GM18507 (cell line): ENCODE measurements at regions not wholly inside any gene's neighbourhood (a gene's known extent, or its start where the extent isn't known, plus 50 kb on each side); places are given as distances from the start of the nearest gene placed in this dataset.
"Not testable (repeated sequence)": the region's sequence is repeated elsewhere in the genome, so short reads cannot be mapped to it uniquely, and the experiment has no call there.

ENCODE experiments used
- DNase-seq: peaks from one replicate; pipeline ENCODE4 v3.0.0; 2011; ENCODE audit warnings: low read depth; ENCODE audit not compliant: insufficient read length; ENCODE audit errors: extremely low spot score
- FAIRE-seq: peaks from 2 replicates; lab custom pipeline; 2011; peaks lifted over from hg19 to GRCh38; lab: Jason Lieb, UNC

GRCh38 chr7:9728014-9728657, 1245.5 kb upstream of the PHF14 start:
- FAIRE-seq, DNase-seq: not testable (repeated sequence)

- FAIRE-seq (no peak), DNase-seq (no peak)
Observed at GRCh38 chr7:9752033-9752432, 1221.6 kb upstream of the PHF14 start.

- no peak for FAIRE-seq
- no peak for DNase-seq
Observed at GRCh38 chr7:9761224-9761623, 1212.4 kb upstream of the PHF14 start.

GRCh38 chr7:9776900-9777299, 1196.8 kb upstream of the PHF14 start:
- FAIRE-seq (no peak), DNase-seq (no peak)

GRCh38 chr7:9778367-9778766, 1195.3 kb upstream of the PHF14 start:
- no peak for DNase-seq
- FAIRE-seq: no peak

- FAIRE-seq (no peak), DNase-seq (no peak)
Observed at GRCh38 chr7:9781710-9782109, 1192.0 kb upstream of the PHF14 start.

GRCh38 chr7:9782275-9782674, 1191.4 kb upstream of the PHF14 start:
- DNase-seq (no peak), FAIRE-seq (no peak)

GRCh38 chr7:9785211-9785610, 1188.5 kb upstream of the PHF14 start:
- FAIRE-seq (no peak), DNase-seq (no peak)

GRCh38 chr7:9796241-9796640, 1177.4 kb upstream of the PHF14 start:
- no peak for DNase-seq
- no peak for FAIRE-seq

- FAIRE-seq (no peak), DNase-seq (no peak)
Observed at GRCh38 chr7:9822458-9823290, 1151.0 kb upstream of the PHF14 start.

- FAIRE-seq (no peak), DNase-seq (no peak)
Observed at GRCh38 chr7:9835199-9835598, 1138.5 kb upstream of the PHF14 start.

GRCh38 chr7:9836671-9837070, 1137.0 kb upstream of the PHF14 start:
- FAIRE-seq (no peak), DNase-seq (no peak)

GRCh38 chr7:9842301-9842700, 1131.4 kb upstream of the PHF14 start:
- DNase-seq: no peak
- FAIRE-seq: no peak

- DNase-seq: no peak
- no peak for FAIRE-seq
Observed at GRCh38 chr7:9846902-9847301, 1126.8 kb upstream of the PHF14 start.

GRCh38 chr7:9854605-9855004, 1119.1 kb upstream of the PHF14 start:
- FAIRE-seq: no peak
- DNase-seq: no peak

- FAIRE-seq: no peak
- DNase-seq: no peak
Observed at GRCh38 chr7:9856668-9857067, 1117.0 kb upstream of the PHF14 start.

GRCh38 chr7:9863545-9863944, 1110.1 kb upstream of the PHF14 start:
- no peak for FAIRE-seq
- no peak for DNase-seq

GRCh38 chr7:9869151-9869550, 1104.5 kb upstream of the PHF14 start:
- FAIRE-seq (no peak), DNase-seq (no peak)

- DNase-seq: no peak
- FAIRE-seq: no peak
Observed at GRCh38 chr7:9869566-9869965, 1104.1 kb upstream of the PHF14 start.

GRCh38 chr7:9870674-9871073, 1103.0 kb upstream of the PHF14 start:
- FAIRE-seq (no peak), DNase-seq (no peak)

- no peak for FAIRE-seq
- DNase-seq: no peak
Observed at GRCh38 chr7:9874182-9874581, 1099.5 kb upstream of the PHF14 start.
